ENCODE measurements at regions not wholly inside any gene's neighbourhood (a gene's known extent, or its start where the extent isn't known, plus 50 kb on each side); places are given as distances from the start of the nearest gene placed in this dataset.
A peak's percentile ranks its signal among the peaks of the same experiment; 100 is the strongest.
"Not testable (repeated sequence)": the region's sequence is repeated elsewhere in the genome, so short reads cannot be mapped to it uniquely, and the experiment has no call there.

DNA sequence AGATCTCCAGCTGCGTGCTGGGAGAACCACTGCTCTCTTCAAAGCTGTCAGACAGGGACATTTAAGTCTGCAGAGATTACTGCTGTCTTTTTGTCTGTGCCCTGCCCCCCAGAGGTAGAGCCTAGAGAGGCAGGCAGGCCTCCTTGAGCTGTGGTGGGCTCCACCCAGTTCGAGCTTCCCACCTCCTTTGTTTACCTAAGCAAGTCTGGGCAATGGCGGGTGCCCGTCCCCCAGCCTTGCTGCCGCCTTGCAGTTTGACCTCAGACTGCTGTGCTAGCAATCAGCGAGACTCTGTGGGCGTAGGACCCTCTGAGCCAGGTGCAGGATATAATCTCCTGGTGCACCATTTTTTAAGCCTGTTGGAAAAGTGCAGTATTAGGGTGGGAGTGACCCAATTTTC lies 128.6 kb downstream of the ACTR3 start:
- DNase-seq (ENCODE audit: low read depth) = not testable (repeated sequence)

DNA sequence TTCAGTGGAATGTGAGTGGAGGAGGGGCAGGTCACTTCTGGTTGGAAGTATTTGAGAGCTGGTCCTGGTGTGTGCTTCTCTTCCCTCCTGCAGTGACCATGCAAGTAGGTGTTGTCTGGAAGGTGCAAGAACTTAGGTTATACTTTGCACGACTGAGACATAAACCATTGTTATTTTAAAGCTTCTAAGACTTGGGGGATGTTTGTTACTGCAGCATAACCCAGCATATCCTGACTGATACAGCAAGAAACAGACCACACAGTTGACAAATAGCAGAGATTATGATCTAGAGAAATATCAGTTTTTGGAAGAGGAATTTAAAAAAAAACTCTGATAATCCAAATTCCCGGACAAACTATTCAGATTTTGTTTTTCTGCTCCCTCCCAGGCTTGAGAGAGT lies 130.8 kb downstream of the ACTR3 start:
- DNase-seq (ENCODE audit: low read depth) = no peak

DNA sequence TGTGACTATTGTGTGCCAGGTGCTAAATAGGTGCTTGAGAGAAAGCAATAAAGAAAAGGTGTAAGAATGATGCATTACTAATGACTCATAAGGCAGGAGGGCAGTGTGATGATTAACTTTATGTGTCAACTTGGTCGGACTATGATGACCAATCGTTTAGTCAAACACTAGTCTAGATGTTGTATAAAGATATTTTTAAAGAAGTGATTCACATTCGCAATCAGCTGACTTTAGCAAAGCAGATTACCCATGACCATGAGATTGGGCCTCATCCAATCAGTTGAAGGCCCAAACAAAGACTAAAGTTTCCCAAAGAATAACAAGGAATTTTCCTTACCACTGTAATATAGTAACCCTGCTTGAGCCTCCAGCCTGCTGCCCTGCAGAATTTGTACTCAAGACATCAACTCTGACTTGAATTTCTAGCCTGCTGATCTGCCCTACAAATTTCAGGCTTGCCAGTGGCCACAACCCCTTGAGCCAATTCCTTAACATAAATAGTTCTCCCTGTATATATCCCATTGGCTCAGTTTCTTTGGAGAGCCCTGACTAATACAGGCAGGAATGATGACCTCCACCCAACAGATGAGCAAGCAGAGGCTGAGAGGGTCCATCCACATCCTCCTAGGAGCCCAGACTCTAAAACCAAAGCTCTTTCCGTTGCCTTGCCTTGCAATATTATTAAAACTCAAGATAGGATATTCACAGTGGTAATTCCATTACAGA lies 132.6 kb downstream of the ACTR3 start:
- peak; percentile 11 for DNase-seq (ENCODE audit: low read depth)

DNA sequence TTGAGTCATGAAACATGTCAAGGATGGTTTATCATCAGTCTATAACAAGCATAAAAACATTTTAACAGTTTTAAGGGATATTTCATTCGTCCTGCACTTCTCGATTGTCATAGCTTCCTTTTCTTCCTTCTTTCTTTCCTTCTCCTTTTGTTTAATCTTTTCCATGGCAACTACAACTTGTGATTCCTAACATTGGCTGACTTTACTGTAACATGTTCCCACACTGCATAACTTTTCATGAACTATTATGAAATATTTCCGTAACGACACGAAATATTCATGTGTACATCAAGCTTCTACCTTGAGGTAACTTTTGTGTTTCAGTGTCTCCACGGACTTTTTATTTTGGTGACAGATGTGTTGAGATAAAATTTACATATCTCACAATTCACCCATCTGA lies 134.4 kb downstream of the ACTR3 start:
- DNase-seq (ENCODE audit: low read depth) = no peak

DNA sequence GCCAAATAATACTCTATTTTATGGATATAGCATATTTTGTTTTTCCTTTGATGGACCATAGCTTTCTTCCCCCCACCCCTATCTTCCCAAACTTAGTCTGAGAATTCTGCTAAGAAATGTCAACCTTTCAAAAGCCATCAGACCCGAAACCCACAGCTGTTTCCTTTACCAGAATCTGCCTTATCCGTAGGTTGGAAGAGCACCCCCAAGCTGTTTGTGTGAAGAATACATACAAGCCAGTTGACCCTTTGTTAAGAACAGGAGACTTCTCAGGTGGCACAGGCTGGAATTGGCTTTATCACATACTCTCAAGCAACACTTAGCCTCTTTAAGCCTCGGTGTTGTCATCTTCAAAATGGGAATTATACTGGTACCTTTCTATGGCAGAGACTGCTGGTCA lies 135.1 kb downstream of the ACTR3 start:
- no peak for DNase-seq (ENCODE audit: low read depth)

DNA sequence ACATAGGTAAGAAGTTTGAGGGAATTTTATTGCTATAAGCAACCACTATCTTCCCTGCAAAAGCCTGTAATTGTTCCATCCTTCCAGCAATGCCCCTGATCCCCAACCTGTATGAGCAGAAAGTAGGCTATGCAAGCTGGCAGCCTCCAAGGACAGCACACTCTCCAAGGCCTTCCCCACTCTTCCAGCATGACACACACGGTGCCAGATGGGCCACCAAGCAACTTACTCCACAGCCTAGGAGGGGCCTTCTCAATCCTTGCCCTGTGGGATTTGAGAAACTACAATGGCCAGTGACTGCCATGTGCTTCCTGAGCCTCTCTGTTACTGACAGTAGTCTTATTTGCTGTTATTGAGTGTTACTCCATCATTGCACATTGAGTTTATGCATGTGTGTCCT lies 137.5 kb downstream of the ACTR3 start:
- no peak for DNase-seq (ENCODE audit: low read depth)

DNA sequence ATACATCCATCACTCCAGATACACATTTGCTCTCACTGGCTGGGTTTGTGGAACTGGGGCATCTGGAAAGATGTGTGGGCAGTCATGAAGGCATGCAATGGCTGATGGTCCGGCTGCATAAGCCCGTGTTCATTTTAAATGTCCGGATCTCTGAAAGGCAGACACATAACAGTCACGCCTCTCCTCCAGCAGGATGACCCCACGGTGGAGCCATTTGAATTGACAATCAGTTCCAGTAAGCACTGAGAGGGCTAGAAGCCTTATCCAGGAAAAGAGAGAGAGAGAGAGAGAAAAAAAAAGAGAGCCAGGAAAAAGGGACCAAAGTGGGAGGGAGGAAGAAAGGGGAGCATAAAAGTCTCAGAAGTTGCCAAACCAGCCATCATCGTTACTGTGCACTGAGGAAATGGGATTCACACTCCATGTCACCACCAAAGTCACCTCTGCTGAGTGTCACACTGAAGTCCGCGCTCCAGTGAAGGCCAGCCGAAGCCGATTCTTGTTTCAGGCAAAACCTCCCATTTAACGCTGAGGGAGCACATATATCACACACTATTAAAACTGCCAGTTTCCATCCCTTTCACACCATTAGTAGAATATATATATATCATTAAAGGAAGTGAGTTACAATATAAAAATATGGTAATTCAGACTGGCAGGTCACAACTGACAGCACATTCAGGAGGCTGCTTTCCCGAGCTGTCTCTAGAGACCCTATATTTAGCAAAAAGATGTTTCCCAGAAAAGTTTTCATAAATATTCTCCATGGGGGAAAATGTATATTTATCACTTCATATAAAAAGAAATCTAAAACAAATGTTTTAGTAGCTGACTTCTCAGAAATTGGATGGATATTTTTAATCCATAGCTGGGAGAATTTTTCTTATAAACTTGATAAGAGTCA lies 142.0 kb downstream of the ACTR3 start:
- no peak for DNase-seq (ENCODE audit: low read depth)

DNA sequence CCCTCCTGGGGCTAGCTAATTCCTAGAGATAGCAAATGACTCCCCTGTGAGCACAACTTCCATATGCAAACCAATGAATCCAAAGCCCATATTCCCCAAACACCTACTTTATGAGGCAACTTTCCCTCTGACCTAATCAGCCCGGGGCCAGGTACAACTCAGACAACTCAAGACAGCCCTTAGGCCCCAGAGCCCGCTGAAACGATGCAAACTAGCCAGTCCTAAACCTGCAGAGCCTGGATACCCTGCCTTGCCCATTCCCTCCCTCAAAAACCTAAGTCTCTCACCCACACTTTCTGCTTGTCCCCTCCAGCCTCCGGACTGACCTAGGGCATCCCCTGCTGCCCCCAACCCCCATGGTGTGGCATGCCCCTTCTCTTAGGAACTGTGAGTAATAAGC lies 142.8 kb downstream of the ACTR3 start:
- DNase-seq (ENCODE audit: low read depth) = no peak

DNA sequence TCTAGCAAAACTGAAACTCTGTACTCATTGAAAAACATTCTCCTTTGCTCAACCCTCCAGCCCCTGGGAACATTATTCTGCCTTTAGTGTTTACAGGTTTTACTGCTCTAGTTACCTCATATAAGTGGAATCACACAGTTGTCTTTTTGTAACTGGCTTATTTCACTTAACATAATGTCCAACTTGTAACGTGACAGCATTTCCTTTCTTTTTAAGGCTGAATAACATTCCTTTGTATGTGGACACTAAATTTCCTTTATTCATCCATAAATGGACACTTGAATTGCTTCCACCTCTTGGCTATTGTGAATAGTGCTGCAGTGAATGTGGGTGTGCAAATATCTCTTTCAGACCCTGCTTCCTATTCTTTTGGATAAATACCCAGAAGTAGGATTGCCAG lies 144.9 kb downstream of the ACTR3 start:
- DNase-seq (ENCODE audit: low read depth) = no peak

DNA sequence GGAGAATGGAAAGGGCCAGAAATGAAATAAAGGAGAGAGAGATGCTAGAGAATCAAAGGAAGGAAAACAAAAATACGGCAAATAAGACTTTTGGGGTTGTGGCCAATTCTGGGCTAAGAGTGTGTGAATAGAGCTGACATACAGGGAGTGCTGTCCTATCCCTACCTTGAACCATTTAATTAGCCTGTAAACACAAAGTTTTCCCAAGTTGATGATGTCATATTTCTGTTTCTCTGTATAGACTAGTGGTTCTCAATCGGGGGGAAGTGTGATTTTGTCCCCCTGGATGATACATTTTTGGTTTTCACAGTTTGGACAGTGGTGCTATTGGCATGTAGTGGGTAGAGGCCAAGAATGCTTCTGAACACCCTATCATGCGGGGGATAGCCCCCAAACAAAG lies 148.8 kb downstream of the ACTR3 start:
- no peak for DNase-seq (ENCODE audit: low read depth)

DNA sequence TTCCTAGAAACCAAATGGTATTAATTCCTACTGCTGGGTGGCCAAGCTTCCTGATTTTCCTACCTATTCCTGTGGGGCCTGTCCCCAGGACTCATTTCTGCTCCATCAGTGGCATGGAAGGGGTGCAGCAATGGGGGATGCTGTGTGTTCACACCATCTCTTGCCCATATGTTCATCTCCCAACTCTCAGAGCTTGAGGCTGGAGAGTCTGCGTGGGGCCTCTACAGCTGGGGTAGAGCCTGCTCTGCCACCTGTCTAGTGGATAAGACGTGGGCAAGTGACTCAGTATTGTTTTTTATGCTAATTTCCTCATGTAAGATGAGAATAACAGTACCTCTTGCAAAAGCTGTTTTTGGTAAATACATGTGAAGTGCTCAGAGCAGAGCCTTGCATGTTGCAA lies 149.8 kb downstream of the ACTR3 start:
- DNase-seq (ENCODE audit: low read depth) = no peak

DNA sequence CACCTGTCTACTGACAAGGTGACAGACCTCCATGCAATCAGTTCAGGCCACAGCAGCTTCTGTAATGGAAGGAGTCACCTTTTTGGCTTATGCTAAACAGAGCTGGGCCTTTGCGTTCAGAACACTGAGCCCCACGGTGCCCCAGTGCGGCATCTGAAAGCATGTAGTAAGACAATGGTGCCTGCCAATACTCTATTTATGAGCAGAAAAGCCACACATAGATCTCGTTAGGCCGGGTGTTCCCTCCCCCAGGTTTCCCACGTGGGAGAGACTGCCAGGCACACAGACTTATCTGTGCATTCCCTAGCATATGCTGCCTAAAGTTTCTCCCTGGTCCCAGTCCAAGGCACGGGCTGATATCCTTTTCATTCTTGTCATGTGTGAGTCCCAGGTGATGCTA lies 150.9 kb downstream of the ACTR3 start:
- DNase-seq (ENCODE audit: low read depth) = no peak

DNA sequence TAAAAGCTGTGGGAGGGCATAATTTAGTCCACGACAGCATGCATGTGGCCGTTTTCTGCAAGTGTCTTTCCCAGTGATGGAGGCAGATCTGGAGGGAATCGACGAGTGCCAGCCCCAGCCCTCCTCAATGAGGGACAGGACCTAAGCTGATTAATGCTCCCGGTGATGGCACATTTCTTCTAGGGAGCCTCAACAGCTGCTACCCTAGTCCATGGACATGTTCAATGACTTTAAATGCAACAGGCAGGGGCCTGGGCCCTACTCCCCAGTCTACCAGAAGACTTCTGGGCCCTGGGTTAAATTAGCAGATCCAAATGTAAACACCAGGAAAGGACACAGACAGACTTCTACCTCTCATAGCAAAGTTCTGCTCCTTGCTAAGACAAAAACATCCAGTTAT lies 155.1 kb downstream of the ACTR3 start:
- DNase-seq (ENCODE audit: low read depth) = no peak

DNA sequence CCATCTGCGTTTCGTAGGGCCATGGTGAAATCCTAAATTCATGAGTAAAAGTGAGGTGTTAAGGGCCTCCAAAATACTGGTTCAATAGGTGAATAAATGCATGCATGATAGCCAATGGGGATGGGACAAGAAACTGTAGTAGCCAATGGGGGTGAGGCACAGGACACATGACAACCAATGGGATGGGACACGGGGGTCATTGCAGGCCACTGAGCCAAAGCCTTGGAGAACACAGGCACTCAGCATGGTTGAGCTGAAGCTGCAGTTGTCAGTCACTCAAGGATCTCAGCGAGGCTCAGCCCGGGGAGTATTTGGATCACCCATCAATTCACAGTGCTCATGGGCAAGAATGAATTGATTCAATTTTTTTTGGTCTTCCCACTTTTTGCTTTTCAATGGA lies 156.5 kb downstream of the ACTR3 start:
- no peak for DNase-seq (ENCODE audit: low read depth)

DNA sequence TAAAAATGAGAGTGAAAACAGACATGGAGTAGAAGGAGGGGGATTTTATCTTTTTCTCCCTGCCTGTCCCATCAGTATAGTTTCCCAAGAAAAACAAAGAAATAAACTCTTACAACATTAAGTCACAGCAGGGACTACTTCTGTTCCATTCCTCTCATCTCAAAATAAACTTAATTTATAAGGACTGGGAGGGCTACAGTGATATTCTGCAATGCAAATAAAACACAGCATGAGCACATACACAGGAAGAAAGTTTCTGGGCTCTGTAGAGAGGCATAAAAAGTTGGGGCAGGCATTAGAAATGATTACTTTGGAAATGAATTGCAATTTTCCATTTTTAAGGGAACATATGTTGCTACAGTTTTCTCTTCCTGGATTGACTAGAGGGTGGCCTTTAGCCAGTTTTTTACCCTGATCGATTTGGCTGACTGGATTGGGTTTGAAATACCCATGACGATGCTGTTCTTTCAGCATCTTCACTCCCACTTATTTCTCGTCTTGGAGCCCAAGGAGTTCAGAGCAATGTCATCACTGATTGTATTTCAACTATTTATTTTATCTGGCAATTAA lies 157.1 kb downstream of the ACTR3 start:
- no peak for DNase-seq (ENCODE audit: low read depth)

DNA sequence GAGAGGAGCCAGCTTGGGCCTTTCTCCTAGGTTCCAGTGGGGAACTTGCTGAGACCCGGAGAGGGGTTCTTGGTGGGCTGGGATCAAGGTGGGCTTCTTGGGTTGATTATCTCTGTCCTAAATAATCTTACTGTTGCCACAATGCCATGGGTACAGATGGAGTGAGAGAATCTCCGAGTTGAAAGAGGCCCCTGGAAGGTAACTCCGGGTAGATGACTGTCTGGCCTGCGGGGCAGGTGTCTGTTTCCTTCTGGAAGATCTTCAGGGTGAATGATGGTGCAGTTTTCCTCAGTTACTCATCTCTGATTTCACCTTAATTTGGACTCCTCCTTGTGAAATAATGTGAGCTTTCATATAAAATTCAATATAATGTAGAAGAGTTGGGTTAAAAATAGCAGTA lies 159.4 kb downstream of the ACTR3 start:
- no peak for DNase-seq (ENCODE audit: low read depth)

DNA sequence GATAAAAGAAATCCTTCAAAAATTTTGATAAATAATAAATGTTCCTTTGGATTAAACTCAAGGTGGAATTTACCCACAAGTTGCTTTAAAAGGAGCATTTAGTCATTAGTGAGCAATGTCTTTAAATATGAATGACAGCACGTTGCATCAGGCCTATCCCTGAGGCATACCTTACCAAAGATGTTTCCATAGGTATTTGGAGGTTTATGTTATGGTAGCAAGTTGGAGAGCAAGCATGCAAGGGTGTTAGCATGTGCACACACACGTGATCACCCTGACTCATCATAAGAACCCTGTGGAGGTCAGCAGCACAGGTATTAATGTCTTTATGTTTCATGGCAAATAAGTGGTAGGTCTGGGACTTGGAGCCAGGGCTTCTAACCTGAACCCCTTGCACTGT lies 159.9 kb downstream of the ACTR3 start:
- DNase-seq (ENCODE audit: low read depth) = no peak

DNA sequence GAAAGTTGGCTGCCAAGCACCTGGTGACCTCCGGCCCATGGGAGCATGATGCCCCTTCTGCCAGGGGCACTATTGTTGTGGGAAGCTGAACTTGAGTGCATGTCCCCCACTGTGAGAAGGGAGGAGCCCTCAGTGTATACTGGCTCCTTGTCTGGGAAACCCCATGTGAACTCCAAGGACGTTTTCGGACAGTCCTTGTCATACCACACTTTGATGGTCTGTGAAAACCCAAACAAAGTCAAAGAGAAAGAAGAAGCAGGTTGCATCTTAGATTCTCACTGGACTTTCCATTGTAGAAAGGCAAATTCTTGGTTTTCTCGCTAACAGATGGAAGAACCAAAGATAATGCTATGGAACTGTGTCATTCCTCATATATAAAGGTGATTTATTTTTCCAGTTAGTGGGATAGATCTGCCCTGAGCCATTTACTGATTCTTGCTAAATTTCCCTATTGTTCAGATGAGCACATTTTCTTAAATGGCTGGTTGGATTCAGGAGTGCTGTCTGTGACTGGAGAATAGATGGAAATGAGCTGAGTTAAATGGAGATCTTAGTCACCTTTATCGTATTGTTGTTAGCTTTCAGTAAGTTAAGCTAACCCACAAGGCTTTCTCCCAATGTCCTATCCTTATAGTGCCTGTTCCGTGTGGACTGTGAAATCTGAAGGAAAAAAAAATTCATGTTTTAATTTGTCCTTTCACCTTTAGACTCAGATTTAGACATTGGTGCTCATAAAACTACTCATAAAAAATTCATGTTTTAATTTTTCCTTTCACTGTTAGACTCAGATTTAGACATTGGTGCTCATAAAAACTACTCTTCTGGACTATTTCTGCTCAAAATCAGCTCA lies 166.6 kb downstream of the ACTR3 start:
- DNase-seq (ENCODE audit: low read depth) = no peak

DNA sequence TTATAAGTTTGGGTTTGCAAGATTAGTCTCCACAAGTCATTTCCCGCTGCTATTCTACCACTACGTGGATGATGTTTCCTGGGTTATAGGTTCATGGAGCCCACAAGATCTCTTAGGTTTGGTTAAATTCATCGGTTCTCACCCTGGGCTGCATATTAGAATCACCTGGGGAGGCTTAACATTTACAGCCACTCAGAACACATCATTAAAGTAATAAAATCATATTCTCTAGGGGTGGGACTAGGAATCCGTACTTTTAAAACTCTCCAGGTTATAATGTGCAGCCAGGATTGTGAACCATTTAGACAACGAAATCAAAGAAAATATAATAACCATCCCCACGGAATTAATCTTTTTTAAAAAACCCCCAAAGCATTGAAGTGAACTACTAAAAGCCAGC lies 167.7 kb downstream of the ACTR3 start:
- DNase-seq (ENCODE audit: low read depth) = no peak

DNA sequence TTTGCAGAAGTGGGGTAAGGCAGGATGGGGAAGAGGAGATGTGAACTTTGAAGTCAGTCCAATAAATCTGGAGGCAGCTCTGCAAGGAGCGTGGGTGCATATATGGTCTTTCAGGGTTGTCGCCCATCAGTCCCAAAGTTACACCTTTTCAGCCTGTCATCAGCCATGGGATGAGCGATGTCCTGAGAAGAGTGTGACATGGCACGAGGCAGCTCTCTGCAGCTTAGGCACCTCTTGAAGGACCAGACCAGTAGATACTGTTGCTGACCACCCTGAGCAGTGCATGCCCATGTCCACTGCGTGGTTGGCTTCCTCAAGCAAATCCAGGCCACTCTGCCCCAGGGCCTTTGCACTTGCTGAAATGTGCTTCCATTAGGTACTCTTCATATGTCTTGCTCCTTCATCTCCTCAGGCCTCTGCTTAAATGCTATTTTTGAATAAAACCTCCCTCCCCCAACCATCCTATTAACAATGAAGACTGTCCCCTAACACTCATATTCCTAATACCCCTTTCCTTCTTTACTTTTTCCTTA lies 171.7 kb downstream of the ACTR3 start:
- DNase-seq (ENCODE audit: low read depth) = no peak

DNA sequence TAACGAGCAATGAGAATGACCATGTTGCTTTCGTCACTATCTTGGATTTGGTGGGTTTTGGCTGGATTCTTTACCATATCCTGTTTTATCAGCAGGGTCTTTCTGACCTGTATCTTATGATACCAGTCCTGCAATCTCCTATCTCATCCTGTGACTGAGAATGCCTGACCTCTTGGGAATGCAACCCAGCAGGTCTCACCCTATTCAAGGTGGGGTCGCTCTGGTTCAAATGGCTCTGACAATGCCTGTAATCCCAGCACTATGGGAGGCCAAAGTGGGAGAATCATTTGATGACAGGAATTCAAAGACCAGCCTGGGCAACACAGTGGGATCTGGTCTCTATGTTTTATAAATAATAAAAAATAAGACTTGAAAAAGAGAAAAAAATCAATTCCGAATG lies 173.5 kb downstream of the ACTR3 start:
- DNase-seq (ENCODE audit: low read depth) = no peak
